ENCODE measurements at regions not wholly inside any gene's neighbourhood (a gene's known extent, or its start where the extent isn't known, plus 50 kb on each side); places are given as distances from the start of the nearest gene placed in this dataset.

GRCh38 chr3:147038481-147038880 is 367.9 kb downstream of the ZIC4 start:
- ATAC-seq (replicated peaks in 1 of 2) (no peak), DNase-seq (no peak)
- Mint-ChIP-seq H3K27me3 (ENCODE audit: low read depth) (no peaks in the 10 kb centered on the region), H3K36me3 (ENCODE audit: insufficient read depth in 2 of 2) (peaks cover 3 to 4% of the 10 kb centered on the region in 2 donors), H3K27ac (no peak overlapping the region), H3K9me3 (peaks cover 6 to 11% of the 10 kb centered on the region in 2 donors), H3K4me1 (ENCODE audit: low read depth) (no peaks in the 10 kb centered on the region), H3K4me3 (no peak overlapping the region)

GRCh38 chr3:147034359-147034758 is 372.0 kb downstream of the ZIC4 start:
- H3K36me3 Mint-ChIP-seq (ENCODE audit: insufficient read depth in 2 of 2) = peaks cover 3 to 4% of the 10 kb centered on the region in 2 donors
- H3K9me3 Mint-ChIP-seq = peaks cover 6 to 13% of the 10 kb centered on the region in 2 donors
- no peaks in the 10 kb centered on the region for H3K4me1 Mint-ChIP-seq (ENCODE audit: low read depth)
- DNase-seq (no peak), ATAC-seq (replicated peaks in 1 of 2) (no peak)
- no peak overlapping the region for H3K4me3 Mint-ChIP-seq
- no peak overlapping the region for H3K27ac Mint-ChIP-seq
- no peaks in the 10 kb centered on the region for H3K27me3 Mint-ChIP-seq (ENCODE audit: low read depth)

- ATAC-seq (replicated peaks in 1 of 2) = no peak
- DNase-seq = no peak
- Mint-ChIP-seq H3K27me3 (ENCODE audit: low read depth) (no peaks in the 10 kb centered on the region), H3K9me3 (peaks cover 6 to 11% of the 10 kb centered on the region in 2 donors), H3K27ac (no peak overlapping the region), H3K4me1 (ENCODE audit: low read depth) (no peaks in the 10 kb centered on the region), H3K36me3 (ENCODE audit: insufficient read depth in 2 of 2) (peaks cover 3 to 4% of the 10 kb centered on the region in 2 donors), H3K4me3 (no peak overlapping the region)
These were observed 376.1 kb downstream of the ZIC4 start for GRCh38 chr3:147030274-147030673.

GRCh38 chr3:147015334-147015733 is 391.0 kb downstream of the ZIC4 start:
- Mint-ChIP-seq H3K36me3 (ENCODE audit: insufficient read depth in 2 of 2) (no peaks in the 10 kb centered on the region), H3K4me3 (no peak overlapping the region), H3K4me1 (ENCODE audit: low read depth) (no peaks in the 10 kb centered on the region), H3K27me3 (ENCODE audit: low read depth) (no peaks in the 10 kb centered on the region), H3K27ac (no peak overlapping the region), H3K9me3 (peaks cover 5 to 8% of the 10 kb centered on the region in 2 donors)
- no peak for DNase-seq
- ATAC-seq (replicated peaks in 1 of 2) = no peak

GRCh38 chr3:147008886-147009285 is 397.5 kb downstream of the ZIC4 start:
- Mint-ChIP-seq H3K27me3 (ENCODE audit: low read depth) (no peaks in the 10 kb centered on the region), H3K9me3 (peaks cover 4 to 10% of the 10 kb centered on the region in 2 donors), H3K27ac (no peak overlapping the region), H3K36me3 (ENCODE audit: insufficient read depth in 2 of 2) (peaks cover 0 to 2% of the 10 kb centered on the region in 2 donors), H3K4me3 (no peak overlapping the region), H3K4me1 (ENCODE audit: low read depth) (no peaks in the 10 kb centered on the region)
- no peak for DNase-seq
- no peak for ATAC-seq (replicated peaks in 1 of 2)

- no peak for ATAC-seq (replicated peaks in 1 of 2)
- H3K36me3 Mint-ChIP-seq (ENCODE audit: insufficient read depth in 2 of 2) = peaks cover 0 to 2% of the 10 kb centered on the region in 2 donors
- no peaks in the 10 kb centered on the region for H3K4me1 Mint-ChIP-seq (ENCODE audit: low read depth)
- no peak overlapping the region for H3K4me3 Mint-ChIP-seq
- no peak for DNase-seq
- H3K27ac Mint-ChIP-seq = no peak overlapping the region
- no peaks in the 10 kb centered on the region for H3K27me3 Mint-ChIP-seq (ENCODE audit: low read depth)
- peaks cover 4 to 10% of the 10 kb centered on the region in 2 donors for H3K9me3 Mint-ChIP-seq
These were observed 397.9 kb downstream of the ZIC4 start for GRCh38 chr3:147008458-147008857.

- DNase-seq (no peak), ATAC-seq (replicated peaks in 1 of 2) (no peak)
- Mint-ChIP-seq H3K4me1 (ENCODE audit: low read depth) (no peaks in the 10 kb centered on the region), H3K4me3 (no peak overlapping the region), H3K9me3 (peaks cover 4 to 10% of the 10 kb centered on the region in 2 donors), H3K27ac (no peak overlapping the region), H3K27me3 (ENCODE audit: low read depth) (no peaks in the 10 kb centered on the region), H3K36me3 (ENCODE audit: insufficient read depth in 2 of 2) (peaks cover 0 to 2% of the 10 kb centered on the region in 2 donors)
These were observed 398.6 kb downstream of the ZIC4 start for GRCh38 chr3:147007736-147008245.

- Mint-ChIP-seq H3K4me1 (ENCODE audit: low read depth) (no peaks in the 10 kb centered on the region), H3K4me3 (no peak overlapping the region), H3K27ac (no peak overlapping the region), H3K36me3 (ENCODE audit: insufficient read depth in 2 of 2) (no peaks in the 10 kb centered on the region), H3K27me3 (ENCODE audit: low read depth) (no peaks in the 10 kb centered on the region), H3K9me3 (peaks cover 6 to 17% of the 10 kb centered on the region in 2 donors)
- DNase-seq (no peak), ATAC-seq (replicated peaks in 1 of 2) (no peak)
These were observed 397.6 kb upstream of the PLSCR5 start for GRCh38 chr3:147002721-147003120.

- peaks cover 3 to 9% of the 10 kb centered on the region in 2 donors for H3K9me3 Mint-ChIP-seq
- H3K27ac Mint-ChIP-seq = no peak overlapping the region
- no peaks in the 10 kb centered on the region for H3K4me1 Mint-ChIP-seq (ENCODE audit: low read depth)
- no peaks in the 10 kb centered on the region for H3K27me3 Mint-ChIP-seq (ENCODE audit: low read depth)
- ATAC-seq (replicated peaks in 1 of 2) (no peak), DNase-seq (no peak)
- H3K4me3 Mint-ChIP-seq = no peak overlapping the region
- no peaks in the 10 kb centered on the region for H3K36me3 Mint-ChIP-seq (ENCODE audit: insufficient read depth in 2 of 2)
These were observed 395.1 kb upstream of the PLSCR5 start for GRCh38 chr3:147000274-147000673.

GRCh38 chr3:146991907-146992306 is 386.8 kb upstream of the PLSCR5 start:
- Mint-ChIP-seq H3K9me3 (peaks cover 5 to 6% of the 10 kb centered on the region in 2 donors), H3K4me3 (no peak overlapping the region), H3K36me3 (ENCODE audit: insufficient read depth in 2 of 2) (no peaks in the 10 kb centered on the region), H3K27me3 (ENCODE audit: low read depth) (no peaks in the 10 kb centered on the region), H3K4me1 (ENCODE audit: low read depth) (no peaks in the 10 kb centered on the region), H3K27ac (no peak overlapping the region)
- ATAC-seq (replicated peaks in 1 of 2) (no peak), DNase-seq (no peak)

- Mint-ChIP-seq H3K4me1 (ENCODE audit: low read depth) (no peaks in the 10 kb centered on the region), H3K9me3 (peaks cover 0 to 2% of the 10 kb centered on the region in 2 donors), H3K27ac (no peak overlapping the region), H3K4me3 (no peak overlapping the region), H3K27me3 (ENCODE audit: low read depth) (no peaks in the 10 kb centered on the region), H3K36me3 (ENCODE audit: insufficient read depth in 2 of 2) (no peaks in the 10 kb centered on the region)
- no peak for ATAC-seq (replicated peaks in 1 of 2)
- no peak for DNase-seq
These were observed 370.3 kb upstream of the PLSCR5 start for GRCh38 chr3:146975476-146975875.

- DNase-seq = no peak
- no peaks in the 10 kb centered on the region for H3K36me3 Mint-ChIP-seq (ENCODE audit: insufficient read depth in 2 of 2)
- peaks cover 0 to 2% of the 10 kb centered on the region in 2 donors for H3K9me3 Mint-ChIP-seq
- no peaks in the 10 kb centered on the region for H3K27me3 Mint-ChIP-seq (ENCODE audit: low read depth)
- no peak overlapping the region for H3K4me3 Mint-ChIP-seq
- H3K27ac Mint-ChIP-seq = no peak overlapping the region
- H3K4me1 Mint-ChIP-seq (ENCODE audit: low read depth) = no peaks in the 10 kb centered on the region
- no peak for ATAC-seq (replicated peaks in 1 of 2)
These were observed 369.9 kb upstream of the PLSCR5 start for GRCh38 chr3:146975032-146975431.

GRCh38 chr3:146974001-146974400 is 368.9 kb upstream of the PLSCR5 start:
- H3K27me3 Mint-ChIP-seq (ENCODE audit: low read depth) = no peaks in the 10 kb centered on the region
- H3K27ac Mint-ChIP-seq = no peak overlapping the region
- ATAC-seq (replicated peaks in 1 of 2) (no peak), DNase-seq (no peak)
- peaks cover under 1 to 4% of the 10 kb centered on the region in 2 donors for H3K9me3 Mint-ChIP-seq
- H3K4me3 Mint-ChIP-seq = no peak overlapping the region
- H3K36me3 Mint-ChIP-seq (ENCODE audit: insufficient read depth in 2 of 2) = no peaks in the 10 kb centered on the region
- no peaks in the 10 kb centered on the region for H3K4me1 Mint-ChIP-seq (ENCODE audit: low read depth)

- Mint-ChIP-seq H3K36me3 (ENCODE audit: insufficient read depth in 2 of 2) (no peaks in the 10 kb centered on the region), H3K9me3 (peaks cover 4 to 6% of the 10 kb centered on the region in 2 donors), H3K27me3 (ENCODE audit: low read depth) (no peaks in the 10 kb centered on the region), H3K4me3 (no peak overlapping the region), H3K4me1 (ENCODE audit: low read depth) (no peaks in the 10 kb centered on the region), H3K27ac (no peak overlapping the region)
- DNase-seq = no peak
- no peak for ATAC-seq (replicated peaks in 1 of 2)
These were observed 367.6 kb upstream of the PLSCR5 start for GRCh38 chr3:146972726-146973125.

Data from activated T-cell treated with anti-CD3 and anti-CD28 coated beads, Interleukin-2, amount 50 U/mL, for 72 hours (primary cell).